ENCODE measurements at regions not wholly inside any gene's neighbourhood (a gene's known extent, or its start where the extent isn't known, plus 50 kb on each side); places are given as distances from the start of the nearest gene placed in this dataset.

DNA sequence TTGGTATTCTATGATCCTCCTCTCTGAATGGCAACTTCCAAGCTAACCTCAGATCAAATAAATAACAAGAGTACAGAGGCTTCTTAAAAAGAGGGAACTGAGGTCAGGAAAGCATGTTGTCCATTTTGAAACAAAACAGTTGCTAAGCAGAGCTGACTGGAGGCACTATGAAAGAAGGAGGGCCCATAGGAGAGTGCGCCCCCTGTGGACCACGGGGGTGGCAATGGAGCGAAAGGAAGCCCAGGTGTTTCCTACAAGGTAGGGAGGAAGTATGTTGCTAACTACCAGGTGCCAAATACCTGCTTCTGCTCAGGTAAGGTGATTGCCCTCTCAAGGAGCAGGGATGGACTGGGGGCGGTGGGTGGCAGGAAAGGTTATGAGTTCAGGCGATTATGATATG, 101.8 kb upstream of the MAST4 start:
- no peak for DNase-seq (ENCODE audit: low spot score in 2 of 2)
- no peaks in the 10 kb centered on the region for H3K36me3 ChIP-seq
- no peak overlapping the region for H3K4me3 ChIP-seq
- TF ChIP-seq POLR2A (IDR thresholded peaks at IDR 0.05) = no peak
- no peak for TF ChIP-seq CTCF (IDR thresholded peaks at IDR 0.05)
- no peak for TF ChIP-seq EP300 (IDR thresholded peaks at IDR 0.05)
- no peaks in the 10 kb centered on the region for H3K4me1 ChIP-seq
- H3K27me3 ChIP-seq = no peaks in the 10 kb centered on the region
- peaks cover 5% of the 10 kb centered on the region for H3K9me3 ChIP-seq
- 68% methylated on average over 5 of the region's 5 CpGs for whole genome bisulfite sequencing
- no peak overlapping the region for H3K27ac ChIP-seq

- H3K4me1 ChIP-seq = no peaks in the 10 kb centered on the region
- H3K36me3 ChIP-seq = no peaks in the 10 kb centered on the region
- no peak for DNase-seq (ENCODE audit: low spot score in 2 of 2)
- no peaks in the 10 kb centered on the region for H3K27me3 ChIP-seq
- no peak overlapping the region for H3K27ac ChIP-seq
- no peaks in the 10 kb centered on the region for H3K9me3 ChIP-seq
- H3K4me3 ChIP-seq = no peak overlapping the region
- TF ChIP-seq POLR2AphosphoS5 (IDR thresholded peaks at IDR 0.05) = no peak
- no peak for TF ChIP-seq EP300 (IDR thresholded peaks at IDR 0.05)
- TF ChIP-seq POLR2A (IDR thresholded peaks at IDR 0.05) = no peak
- no peak for TF ChIP-seq CTCF (IDR thresholded peaks at IDR 0.05)
- WGBS = 88% methylated on average over 4 of the region's 4 CpGs
Measured at GRCh38 chr5:66498791-66499207, 97.4 kb upstream of the MAST4 start.

DNA sequence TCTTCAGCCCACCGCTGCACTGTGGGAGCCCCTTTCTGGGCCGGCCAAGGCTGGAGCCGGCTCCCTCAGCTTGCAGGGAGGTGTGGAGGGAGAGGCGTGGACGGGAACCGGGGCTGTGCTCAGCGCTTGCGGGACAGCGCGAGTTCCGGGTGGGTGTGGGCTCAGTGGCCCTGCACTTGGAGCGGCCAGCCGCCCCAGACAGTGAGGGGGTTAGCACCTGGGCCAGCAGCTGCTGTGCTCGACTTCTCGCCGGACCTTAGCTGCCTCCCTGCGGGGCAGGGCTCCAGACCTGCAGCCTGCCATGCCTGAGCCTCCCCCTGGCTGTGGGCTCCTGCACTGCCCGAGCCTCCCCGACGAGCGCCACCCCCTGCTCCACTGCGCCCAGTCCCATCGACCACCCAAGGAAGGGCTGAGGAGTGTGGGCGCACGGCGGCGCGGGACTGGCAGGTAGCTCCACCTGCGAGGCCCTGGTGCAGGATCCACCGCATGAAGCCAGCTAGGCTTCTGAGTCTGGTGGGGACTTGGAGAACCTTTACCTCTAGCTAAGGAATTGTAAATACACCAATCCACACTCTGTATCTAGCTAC, 92.9 kb upstream of the MAST4 start:
- WGBS = 95% methylated on average over 24 of the region's 30 CpGs
- Histone ChIP-seq H3K9me3 (no peaks in the 10 kb centered on the region), H3K36me3 (no peaks in the 10 kb centered on the region)

DNA sequence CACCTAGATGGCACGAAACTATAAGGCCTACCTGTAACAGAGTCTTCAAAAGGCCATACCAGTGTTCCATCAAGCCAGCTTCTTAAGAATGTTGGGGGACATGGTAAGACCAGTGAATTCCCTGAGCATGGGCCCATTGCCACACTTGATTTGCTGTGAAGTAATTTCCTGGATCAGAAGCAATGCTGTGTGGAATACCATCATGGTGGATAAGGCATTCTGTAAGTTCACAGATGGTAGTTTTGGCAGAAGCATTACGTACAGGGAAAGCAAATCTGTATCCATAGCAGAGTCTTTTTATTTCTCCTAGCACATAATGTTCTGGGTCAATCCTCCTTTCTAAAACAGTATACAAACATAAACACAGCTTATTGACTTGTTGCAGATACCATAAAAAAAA, 89.1 kb upstream of the MAST4 start:
- H3K36me3 ChIP-seq = no peaks in the 10 kb centered on the region
- TF ChIP-seq POLR2A (IDR thresholded peaks at IDR 0.05) (no peak), POLR2AphosphoS5 (IDR thresholded peaks at IDR 0.05) (no peak), EP300 (IDR thresholded peaks at IDR 0.05) (no peak), CTCF (IDR thresholded peaks at IDR 0.05) (no peak)
- H3K4me1 ChIP-seq = no peaks in the 10 kb centered on the region
- WGBS = 90% methylated on average over 2 of the region's 2 CpGs
- no peak overlapping the region for H3K27ac ChIP-seq
- DNase-seq (ENCODE audit: low spot score in 2 of 2) = no peak
- no peak overlapping the region for H3K4me3 ChIP-seq
- no peaks in the 10 kb centered on the region for H3K9me3 ChIP-seq
- no peaks in the 10 kb centered on the region for H3K27me3 ChIP-seq

More for the DNA sequence above, 92.9 kb upstream of the MAST4 start:
- no peak for DNase-seq (ENCODE audit: low spot score in 2 of 2)
- no peak overlapping the region for H3K27ac ChIP-seq
- H3K27me3 ChIP-seq = no peaks in the 10 kb centered on the region
- H3K4me3 ChIP-seq = no peak overlapping the region
- H3K4me1 ChIP-seq = no peaks in the 10 kb centered on the region
- TF ChIP-seq POLR2AphosphoS5 (IDR thresholded peaks at IDR 0.05) = no peak
- no peak for TF ChIP-seq POLR2A (IDR thresholded peaks at IDR 0.05)
- no peak for TF ChIP-seq EP300 (IDR thresholded peaks at IDR 0.05)
- TF ChIP-seq CTCF (IDR thresholded peaks at IDR 0.05) = no peak

GRCh38 chr5:66511491-66511890, 84.7 kb upstream of the MAST4 start:
- TF ChIP-seq POLR2A (IDR thresholded peaks at IDR 0.05) = no peak
- TF ChIP-seq EP300 (IDR thresholded peaks at IDR 0.05) = no peak
- WGBS = 65% methylated on average over 4 of the region's 4 CpGs
- Histone ChIP-seq H3K27ac (no peak overlapping the region), H3K36me3 (no peaks in the 10 kb centered on the region), H3K9me3 (no peaks in the 10 kb centered on the region), H3K27me3 (no peaks in the 10 kb centered on the region), H3K4me3 (no peak overlapping the region), H3K4me1 (no peaks in the 10 kb centered on the region)
- DNase-seq (ENCODE audit: low spot score in 2 of 2) = no peak

DNA sequence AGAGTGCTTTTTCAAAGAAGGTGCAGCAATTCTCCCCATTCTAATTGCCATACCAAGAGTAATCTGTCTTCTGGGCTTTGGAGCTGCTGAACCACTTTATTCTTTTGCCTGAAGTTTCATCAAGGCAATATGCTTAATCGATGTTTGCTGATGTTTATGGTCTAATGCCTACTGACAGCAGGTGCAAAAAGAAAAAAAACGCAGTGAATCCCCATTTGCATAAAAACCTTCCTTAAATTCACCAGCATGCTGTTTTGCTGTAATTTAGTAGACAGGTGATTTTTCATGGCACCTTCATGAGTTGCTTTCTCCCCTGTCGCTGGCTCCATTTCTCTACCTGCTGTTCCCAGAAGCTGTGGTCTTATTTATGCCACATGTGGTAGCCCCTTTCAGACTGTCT, 83.1 kb upstream of the MAST4 start:
- no peaks in the 10 kb centered on the region for H3K36me3 ChIP-seq
- no peak overlapping the region for H3K4me3 ChIP-seq
- TF ChIP-seq POLR2A (IDR thresholded peaks at IDR 0.05) (no peak), CTCF (IDR thresholded peaks at IDR 0.05) (no peak), EP300 (IDR thresholded peaks at IDR 0.05) (no peak), POLR2AphosphoS5 (IDR thresholded peaks at IDR 0.05) (no peak)
- 89% methylated on average over 3 of the region's 3 CpGs for WGBS
- no peaks in the 10 kb centered on the region for H3K9me3 ChIP-seq
- DNase-seq (ENCODE audit: low spot score in 2 of 2) = no peak
- H3K27me3 ChIP-seq = no peaks in the 10 kb centered on the region
- no peaks in the 10 kb centered on the region for H3K4me1 ChIP-seq
- no peak overlapping the region for H3K27ac ChIP-seq

All from suprapubic skin (tissue), 4 donors.